D341Med (cell line): ENCODE measurements at regions not wholly inside any gene's neighbourhood (a gene's known extent, or its start where the extent isn't known, plus 50 kb on each side); places are given as distances from the start of the nearest gene placed in this dataset.
"Not testable (repeated sequence)": the region's sequence is repeated elsewhere in the genome, so short reads cannot be mapped to it uniquely, and the experiment has no call there.

ENCODE experiments used
- DNase-seq: peaks from one replicate; pipeline ENCODE4 v3.0.0; 2012; ENCODE audit warnings: low spot score

DNA sequence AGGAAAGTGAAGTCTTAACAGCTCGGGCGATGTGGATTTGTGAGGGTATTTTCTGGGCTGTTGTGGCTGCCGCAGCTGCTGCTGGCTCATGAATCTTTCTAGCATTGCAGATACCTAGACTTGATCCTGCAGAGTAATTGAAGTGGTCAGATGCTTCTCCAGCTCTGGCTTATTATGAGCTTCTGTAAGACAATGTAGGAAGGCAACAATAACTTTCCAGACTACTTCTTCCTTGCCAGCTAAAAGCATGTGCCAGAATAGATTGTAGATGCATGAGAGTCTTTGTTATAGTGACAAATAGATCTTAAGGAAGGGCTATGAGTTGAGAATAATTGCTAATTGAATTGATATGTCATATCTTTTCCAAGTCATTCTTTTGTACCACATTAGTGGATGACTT is 461.4 kb upstream of the POT1 start:
- no peak for DNase-seq

DNA sequence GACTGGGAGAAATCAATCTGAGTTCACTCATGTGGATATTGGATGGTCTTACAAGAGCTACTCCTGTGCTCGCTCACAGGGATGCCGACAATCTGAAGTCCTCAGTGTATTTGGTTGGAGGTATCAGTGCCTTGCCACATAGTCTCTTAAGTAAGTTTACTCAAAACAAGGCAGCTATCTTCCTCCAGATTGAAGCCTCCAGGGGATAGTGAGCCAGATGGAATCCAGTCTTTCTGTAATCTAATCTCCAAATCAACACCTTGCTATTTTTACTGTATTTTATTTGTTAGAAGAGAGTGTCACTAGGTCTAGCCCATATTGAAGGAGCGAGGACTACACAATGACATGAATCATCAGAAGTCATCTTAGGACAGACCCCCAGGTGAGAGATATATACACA is 456.6 kb upstream of the POT1 start:
- DNase-seq, result no peak

DNA sequence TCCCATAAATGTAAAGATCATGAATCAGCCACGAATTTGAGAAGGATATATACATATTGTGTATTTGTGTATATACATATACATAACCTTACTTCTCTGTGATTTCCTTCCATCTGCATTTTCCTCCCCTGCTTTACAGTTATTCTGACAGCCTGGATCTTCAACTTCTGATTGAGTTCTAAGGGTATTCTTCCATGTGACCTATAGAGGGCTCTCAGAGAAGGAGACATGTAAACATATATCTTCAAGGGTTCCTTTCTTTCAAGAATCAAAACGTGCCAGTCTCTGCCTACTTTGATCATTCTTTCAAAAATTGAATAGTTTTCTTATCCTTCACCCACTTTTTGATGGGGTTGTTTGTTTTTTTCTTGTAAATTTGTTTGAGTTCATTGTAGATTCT is 453.7 kb upstream of the POT1 start:
- no peak for DNase-seq

- DNase-seq, result no peak
Measured at GRCh38 chr7:125382401-125382800, 452.8 kb upstream of the POT1 start.

- DNase-seq, result no peak
Measured at GRCh38 chr7:125375942-125376341, 446.3 kb upstream of the POT1 start.

GRCh38 chr7:125370502-125370901 is 440.9 kb upstream of the POT1 start:
- DNase-seq, result no peak

- no peak for DNase-seq
Measured at GRCh38 chr7:125363873-125364272, 434.2 kb upstream of the POT1 start.

- DNase-seq, result no peak
Measured at GRCh38 chr7:125358551-125359167, 429.0 kb upstream of the POT1 start.

DNA sequence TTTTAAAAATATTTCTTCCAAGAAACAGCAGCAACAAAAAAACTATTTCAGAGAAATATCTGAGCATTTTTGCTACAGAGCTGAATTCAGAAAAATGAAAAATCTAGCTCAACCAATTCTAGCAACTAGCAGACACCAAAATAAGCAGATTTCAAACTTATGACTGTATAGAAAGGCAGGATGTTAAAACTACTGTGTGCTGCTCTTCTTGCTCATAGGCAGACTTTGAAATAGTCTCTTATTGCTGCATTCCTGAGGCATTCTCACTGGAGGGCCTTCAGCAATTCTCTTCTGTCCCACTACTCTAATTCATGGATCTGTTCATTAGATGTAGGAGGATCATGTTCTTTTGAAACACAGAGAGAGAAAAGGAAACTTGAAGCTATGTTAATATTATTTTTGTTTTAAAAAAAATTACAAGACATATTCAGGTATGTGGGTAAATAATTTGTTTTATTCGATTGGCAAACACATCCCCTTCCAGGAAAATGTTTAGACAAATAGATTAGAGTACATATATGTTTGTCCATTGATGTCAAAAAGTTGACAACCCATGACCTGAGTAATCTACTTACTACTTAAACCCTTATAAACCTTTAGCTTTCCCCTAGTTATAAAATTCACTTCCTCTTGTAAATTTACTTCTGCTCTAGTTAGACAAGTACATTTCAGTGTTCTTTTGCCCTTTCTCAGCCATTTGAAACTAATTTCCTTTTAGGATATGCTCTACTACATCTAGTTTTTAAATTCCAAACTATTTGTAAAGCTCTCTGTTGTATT is 428.2 kb upstream of the POT1 start:
- DNase-seq, result no peak

- DNase-seq, result no peak
Measured at GRCh38 chr7:125355899-125356298, 426.3 kb upstream of the POT1 start.

GRCh38 chr7:125347269-125347668 is 417.6 kb upstream of the POT1 start:
- no peak for DNase-seq

DNA sequence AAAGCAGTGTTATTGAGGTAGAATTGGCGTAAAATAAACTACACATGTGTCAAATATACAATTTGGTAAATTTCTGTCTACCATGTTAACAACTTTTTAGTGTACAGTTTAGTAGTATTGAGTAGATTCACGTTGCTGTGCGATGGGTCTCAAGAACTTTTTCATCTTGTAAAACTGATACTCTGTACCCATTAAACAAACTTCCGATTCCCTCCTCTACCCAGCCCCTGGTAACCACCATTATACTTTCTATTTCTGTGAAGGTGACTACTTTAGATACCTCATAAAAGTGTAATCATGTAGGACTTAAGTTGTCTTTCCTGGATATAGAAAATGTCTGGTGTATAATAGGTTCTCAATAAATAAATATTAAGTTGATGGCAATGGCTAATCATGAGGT is 408.5 kb upstream of the POT1 start:
- no peak for DNase-seq

- no peak for DNase-seq
Measured at GRCh38 chr7:125336326-125336725, 406.7 kb upstream of the POT1 start.

DNA sequence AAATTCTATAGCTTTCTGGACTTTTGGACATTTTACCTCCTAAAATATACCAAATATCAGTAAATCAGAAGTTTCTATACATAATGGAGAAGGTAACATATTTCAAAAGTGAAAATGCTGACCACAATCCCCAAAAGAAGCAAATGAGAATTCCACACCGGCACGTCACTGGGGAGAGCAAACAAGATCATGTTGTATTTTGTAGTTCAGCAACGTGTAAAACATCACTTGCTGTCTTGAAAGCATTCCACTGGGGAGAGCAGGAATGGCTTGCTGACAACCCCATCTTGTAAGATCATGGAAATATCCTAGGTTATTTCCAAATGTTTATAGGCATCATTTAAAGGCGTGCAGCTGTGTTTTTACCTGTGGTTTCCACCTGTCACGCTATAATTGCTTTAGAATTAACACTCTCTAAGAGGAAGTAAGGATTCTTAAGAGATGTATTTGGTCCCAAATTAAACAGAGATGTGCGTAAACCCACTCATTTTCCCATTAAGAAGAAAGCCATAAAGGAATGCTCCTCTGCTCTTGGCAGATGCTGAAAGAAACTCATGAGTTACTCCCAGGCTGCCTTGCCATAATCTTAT is 397.1 kb upstream of the POT1 start:
- DNase-seq, result no peak

- DNase-seq, result peak; percentile 75
Measured at GRCh38 chr7:125316466-125316865, 386.8 kb upstream of the POT1 start.

GRCh38 chr7:125299003-125299765 is 369.6 kb upstream of the POT1 start:
- no peak for DNase-seq

DNA sequence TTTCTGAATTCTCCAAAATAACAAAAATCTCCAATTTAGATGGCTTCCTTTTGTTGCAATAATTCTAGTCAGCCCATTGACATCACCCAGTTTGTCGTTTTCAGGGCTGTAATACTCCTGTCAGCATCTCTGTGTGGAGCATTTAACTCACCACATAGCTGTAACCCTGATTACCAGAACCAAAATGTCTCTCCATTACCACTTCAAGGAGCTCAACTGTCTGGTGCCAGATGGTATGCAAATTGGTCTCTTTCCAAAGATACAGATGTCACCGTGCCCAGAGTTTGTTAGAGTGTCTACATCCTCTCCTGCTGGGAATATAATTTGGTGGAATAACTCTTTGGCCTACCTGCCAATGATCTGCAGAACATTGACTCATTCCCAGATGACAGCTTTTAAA is 350.3 kb upstream of the POT1 start:
- DNase-seq, result peak; percentile 49

- DNase-seq, result no peak
Measured at GRCh38 chr7:125278318-125278717, 348.7 kb upstream of the POT1 start.

- DNase-seq, result not testable (repeated sequence)
Measured at GRCh38 chr7:125274742-125275141, 345.1 kb upstream of the POT1 start.

DNA sequence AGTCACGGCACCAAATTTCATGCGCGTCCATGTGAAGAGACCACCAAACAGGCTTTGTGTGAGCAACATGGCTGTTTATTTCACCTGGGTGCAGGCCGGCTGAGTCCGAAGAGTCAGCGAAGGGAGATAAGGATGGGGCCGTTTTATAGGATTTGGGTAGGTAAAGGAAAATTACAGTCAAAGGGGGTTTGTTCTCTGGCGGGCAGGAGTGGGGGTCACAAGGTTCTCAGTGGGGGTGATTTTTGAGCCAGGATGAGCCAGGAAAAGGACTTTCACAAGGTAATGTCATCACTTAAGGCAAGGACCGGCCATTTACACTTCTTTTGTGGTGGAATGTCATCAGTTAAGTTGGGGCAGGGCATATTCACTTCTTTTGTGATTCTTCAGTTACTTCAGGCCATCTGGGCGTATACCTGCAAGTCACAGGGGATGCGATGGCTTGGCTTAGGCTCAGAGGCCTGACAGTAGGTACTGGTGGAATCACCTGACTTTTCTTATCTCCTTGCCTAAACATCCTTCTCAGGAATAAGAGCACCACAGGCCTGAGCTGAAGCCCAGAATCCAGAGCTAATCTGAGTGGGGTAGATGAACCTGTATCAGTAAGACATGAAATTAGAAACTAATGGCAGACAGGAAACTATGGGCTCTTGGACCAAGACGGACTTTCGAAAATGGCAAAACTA is 334.7 kb upstream of the POT1 start:
- not testable (repeated sequence) for DNase-seq

GRCh38 chr7:125258876-125259417 is 329.3 kb upstream of the POT1 start:
- DNase-seq, result not testable (repeated sequence)

GRCh38 chr7:125257617-125258016 is 328.0 kb upstream of the POT1 start:
- DNase-seq, result no peak
